ENCODE measurements at regions not wholly inside any gene's neighbourhood (a gene's known extent, or its start where the extent isn't known, plus 50 kb on each side); places are given as distances from the start of the nearest gene placed in this dataset.

GRCh38 chr9:95383845-95384244 is 66.3 kb upstream of the FANCC start:
- TF ChIP-seq CTCF (IDR thresholded peaks at IDR 0.05) (no peak), POLR2A (IDR thresholded peaks at IDR 0.05) (no peak)
